K562 (cell line): ENCODE measurements at regions not wholly inside any gene's neighbourhood (a gene's known extent, or its start where the extent isn't known, plus 50 kb on each side); places are given as distances from the start of the nearest gene placed in this dataset.

Experiments
- ATAC-seq: fragments of 200-7000 bp; cut with Tn5 transposase; 3 replicates; pipeline ENCODE4 v1.9.1; 2020; ENCODE audit warnings: moderate library complexity
- BruUV-seq: library from RNA; stranded (reverse); fragments of 400-500 nt; replicated peaks from 2 replicates; lab custom pipeline; 2021; lab: Mats Ljungman, UMichigan
- CTCF ChIA-PET: fragments of 300-600 bp; formaldehyde crosslinking; extraction: SDS; loops from one replicate; lab custom pipeline; 2021; ENCODE audit warnings: low intra/inter-chr PET ratio; lab: Yijun Ruan, JAX
- POLR2A ChIA-PET: fragments of 300-600, 350-650 bp; sonication (Branson Sonifier 250); formaldehyde crosslinking; extraction: SDS; loops from one replicate; lab custom pipeline; 2021; ENCODE audit warnings: antibody characterized with exemption, inconsistent platforms; lab: Yijun Ruan, JAX
- DNase-seq, 4 experiments: peaks; one replicate each; pipeline versions ENCODE4 v3.0.0 to v3.0.0-alpha.2; 2011 to 2018; ENCODE audit warnings: low spot score in 3 of 4, mixed read lengths in 3 of 4; ENCODE audit errors: extremely low read depth in 1 of 4
- FAIRE-seq: peaks from 2 replicates; lab custom pipeline; 2011; peaks lifted over from hg19 to GRCh38; lab: Jason Lieb, UNC
- H2AFZ ChIP-seq: 2 replicates; pipeline ENCODE4 v1.6.0; 2011; ENCODE audit warnings: low read depth, low read length, control low read depth, inconsistent platforms
- H3K27ac ChIP-seq: fragments of 200-600 bp; 3 replicates; pipeline ENCODE4 v1.8.0; 2011; ENCODE audit warnings: low read depth, mild to moderate bottlenecking, control low read depth, inconsistent platforms, low read length, moderate library complexity, mixed read lengths; ENCODE audit errors: extremely low read depth
- H3K27me3 ChIP-seq, 2 experiments: fragments of 300-600 bp in 1 of 2; 2 replicates in 1 of 2; 3 replicates in 1 of 2; pipeline versions ENCODE4 v1.6.0 to v1.8.0; 2011; ENCODE audit warnings: inconsistent platforms in 2 of 2, low read length in 2 of 2, mild to moderate bottlenecking in 1 of 2, mixed read lengths in 1 of 2, moderate library complexity in 1 of 2; ENCODE audit not compliant: control insufficient read depth in 2 of 2, insufficient read depth in 2 of 2
- H3K36me3 ChIP-seq: fragments of 300-600 bp; 3 replicates; pipeline ENCODE4 v1.8.0; 2011; ENCODE audit warnings: mild to moderate bottlenecking, low read length, inconsistent platforms; ENCODE audit not compliant: control insufficient read depth, insufficient read depth
- H3K4me1 ChIP-seq, 2 experiments: fragments of 200-600 bp in 1 of 2; replicated peaks in 1 of 2; 2 replicates in 1 of 2; 3 replicates in 1 of 2; pipeline versions ENCODE4 v1.5.1 to v1.8.0; 2011; ENCODE audit warnings: inconsistent platforms in 2 of 2, low read length in 2 of 2, mild to moderate bottlenecking in 1 of 2, mixed read lengths in 1 of 2, moderate library complexity in 1 of 2; ENCODE audit not compliant: control insufficient read depth in 2 of 2, insufficient read depth in 2 of 2
- H3K4me2 ChIP-seq: 2 replicates; pipeline ENCODE4 v1.6.1; 2011; ENCODE audit warnings: low read length, control low read depth, inconsistent platforms, mixed read lengths; ENCODE audit not compliant: insufficient read depth
- H3K4me3 ChIP-seq: fragments of 200-600 bp; sonication (generic), shearing (Covaris generic); 2 replicates; pipeline ENCODE4 v1.5.1; 2016; ENCODE audit warnings: control low read depth, inconsistent platforms
- H3K79me2 ChIP-seq: fragments of 200-600 bp; 3 replicates; pipeline ENCODE4 v1.8.0; 2011; ENCODE audit warnings: low read length, inconsistent platforms; ENCODE audit not compliant: control insufficient read depth, insufficient read depth
- H3K9ac ChIP-seq, 2 experiments: 2 replicates each; pipeline versions ENCODE4 v1.6.0 to v1.6.1; 2011; ENCODE audit warnings: low read depth in 2 of 2, low read length in 2 of 2, control low read depth in 1 of 2, inconsistent platforms in 1 of 2, mild to moderate bottlenecking in 1 of 2, mixed read lengths in 1 of 2; ENCODE audit not compliant: insufficient read depth in 1 of 2
- H3K9me1 ChIP-seq: one replicate; pipeline ENCODE4 v1.6.0; 2011; ENCODE audit warnings: inconsistent platforms, mild to moderate bottlenecking, low read length, moderate library complexity; ENCODE audit not compliant: control insufficient read depth, insufficient read depth
- H3K9me3 ChIP-seq: replicated peaks from 2 replicates; pipeline ENCODE4 v1.5.1; 2011; ENCODE audit warnings: low read depth, low read length, inconsistent platforms; ENCODE audit not compliant: control insufficient read depth, insufficient read depth
- H4K20me1 ChIP-seq: replicated peaks from 2 replicates; pipeline ENCODE4 v1.6.1; 2011; ENCODE audit warnings: low read length, inconsistent platforms, mixed read lengths; ENCODE audit not compliant: control insufficient read depth, insufficient read depth
- BCOR ChIP-seq: fragments of 450-650 bp; IDR thresholded peaks from 2 replicates; pipeline ENCODE4 v1.6.1; 2016
- FOXJ2 ChIP-seq: fragments of 200-800 bp; sonication (Bioruptor generic); IDR thresholded peaks from 2 replicates; pipeline ENCODE4 v1.6.1; 2016; ENCODE audit warnings: missing genetic modification characterization, missing compliant biosample characterization
- MTA1 ChIP-seq: fragments of 450-650 bp; IDR thresholded peaks from 2 replicates; pipeline ENCODE4 v1.6.1; 2017; ENCODE audit warnings: borderline replicate concordance
- SMAD3 ChIP-seq: fragments of 450-650 bp; formaldehyde crosslinking; conservative IDR thresholded peaks from 2 replicates; pipeline ENCODE4 v1.4.0; 2020; ENCODE audit warnings: mild to moderate bottlenecking
- TRIM25 ChIP-seq: fragments of 450-650 bp; IDR thresholded peaks from 2 replicates; pipeline ENCODE4 v1.7.0; 2016; ENCODE audit warnings: borderline replicate concordance
- ZFP30 ChIP-seq: fragments of 250-450 bp; sonication (Bioruptor Pico); IDR thresholded peaks from 2 replicates; pipeline ENCODE4 v1.8.0; 2022; ENCODE audit warnings: moderate library complexity, mild to moderate bottlenecking, inconsistent platforms, borderline replicate concordance
- ZNF592 ChIP-seq: fragments of 450-650 bp; IDR thresholded peaks from 2 replicates; pipeline ENCODE4 v1.6.1; 2017; ENCODE audit warnings: antibody characterized with exemption, mild to moderate bottlenecking
- WGBS: fragments of 100-300 bp; shearing (Covaris generic); methylation state at CpG from one replicate; pipeline ENCODE4 v1.1.6; 2016; ENCODE audit warnings: low coverage, mixed read lengths; ENCODE audit not compliant: insufficient coverage; ENCODE audit errors: missing lambda C conversion rate; 5-methylcytosine and 5-hydroxymethylcytosine counted together
- in situ Hi-C: fragments of 300-500 bp; cut with MboI; formaldehyde crosslinking; loops from 4 replicates; pipeline ENCODE4 v1.15.0; 2018; ENCODE audit warnings: inconsistent platforms, mixed read lengths
- intact Hi-C: fragments of 100-400 bp; cut with micrococcal nuclease; formaldehyde crosslinking; loops from 2 replicates; pipeline ENCODE4 v1.14.2; 2022

GRCh38 chr11:76607431-76607830 is 63.1 kb downstream of the LRRC32 start:
- CTCF ChIA-PET, result no interaction called here
- WGBS, result 25% methylated on average over 2 of the region's 2 CpGs
- Histone ChIP-seq H3K79me2 (no peaks in the 10 kb centered on the region), H3K9me1 (no peaks in the 10 kb centered on the region), H3K4me1 (peaks cover 0 to 5% of the 10 kb centered on the region in 2 experiments; a peak in 3 of 5 replicates), H2AFZ (no peak overlapping the region), H3K4me2 (no peak overlapping the region), H3K4me3 (no peak overlapping the region)
- no peak for DNase-seq
- no peak for FAIRE-seq
- intact Hi-C loops, result no loop called here
- in situ Hi-C loops, result no loop called here
- TF ChIP-seq SMAD3 (no peak), TRIM25 (no peak), ZNF592 (no peak), BCOR (0 out of 2 replicates have a peak, but pooled peaks have one; percentile 33), FOXJ2 (tag) (no peak), MTA1 (no peak), ZFP30 (CRISPR knock-in tag) (no peak)
- TF ChIP-seq, all 486 proteins: peak for 1
- Histone ChIP-seq H3K27ac (no peak overlapping the region), H3K9me3 (no peaks in the 10 kb centered on the region), H4K20me1 (no peaks in the 10 kb centered on the region), H3K36me3 (no peaks in the 10 kb centered on the region), H3K27me3 (no peaks in the 10 kb centered on the region), H3K9ac (no peak overlapping the region)
- POLR2A ChIA-PET, result no interaction called here
- BruUV-seq, result no TSS peak
- ATAC-seq, result no peak
